ENCODE measurements at regions not wholly inside any gene's neighbourhood (a gene's known extent, or its start where the extent isn't known, plus 50 kb on each side); places are given as distances from the start of the nearest gene placed in this dataset.

GRCh38 chr11:37957717-37958116 lies 1359.7 kb upstream of the RAG2 start:
- BruUV-seq (replicated peaks): no TSS peak
- Histone ChIP-seq H3K36me3 (ENCODE audit: control insufficient read depth, insufficient read depth, low read length) (no peaks in the 10 kb centered on the region), H3K27ac (ENCODE audit: low read length) (no peak overlapping the region), H3K4me3 (ENCODE audit: low read depth in 2 of 2, low read length in 2 of 2) (no peak overlapping the region), H3K9me3 (ENCODE audit: control insufficient read depth, insufficient read depth, low read depth, low read length) (peaks cover 3% of the 10 kb centered on the region; the same call in 1 of the 2 replicates), H3K4me1 (ENCODE audit: control insufficient read depth, insufficient read depth, low read length) (no peaks in the 10 kb centered on the region; the same call in 1 of the 2 replicates), H3K27me3 (ENCODE audit: control insufficient read depth, insufficient read depth, low read length) (no peaks in the 10 kb centered on the region)
- no peak for DNase-seq (ENCODE audit: low read depth, low spot score)
- ChIA-PET CTCF (no interaction called here), POLR2A (no interaction called here)
- TF ChIP-seq SIN3A (IDR thresholded peaks at IDR 0.05; ENCODE audit: borderline replicate concordance, insufficient read depth, low read depth, low read length): no peak
- TF ChIP-seq, protein P1, sequence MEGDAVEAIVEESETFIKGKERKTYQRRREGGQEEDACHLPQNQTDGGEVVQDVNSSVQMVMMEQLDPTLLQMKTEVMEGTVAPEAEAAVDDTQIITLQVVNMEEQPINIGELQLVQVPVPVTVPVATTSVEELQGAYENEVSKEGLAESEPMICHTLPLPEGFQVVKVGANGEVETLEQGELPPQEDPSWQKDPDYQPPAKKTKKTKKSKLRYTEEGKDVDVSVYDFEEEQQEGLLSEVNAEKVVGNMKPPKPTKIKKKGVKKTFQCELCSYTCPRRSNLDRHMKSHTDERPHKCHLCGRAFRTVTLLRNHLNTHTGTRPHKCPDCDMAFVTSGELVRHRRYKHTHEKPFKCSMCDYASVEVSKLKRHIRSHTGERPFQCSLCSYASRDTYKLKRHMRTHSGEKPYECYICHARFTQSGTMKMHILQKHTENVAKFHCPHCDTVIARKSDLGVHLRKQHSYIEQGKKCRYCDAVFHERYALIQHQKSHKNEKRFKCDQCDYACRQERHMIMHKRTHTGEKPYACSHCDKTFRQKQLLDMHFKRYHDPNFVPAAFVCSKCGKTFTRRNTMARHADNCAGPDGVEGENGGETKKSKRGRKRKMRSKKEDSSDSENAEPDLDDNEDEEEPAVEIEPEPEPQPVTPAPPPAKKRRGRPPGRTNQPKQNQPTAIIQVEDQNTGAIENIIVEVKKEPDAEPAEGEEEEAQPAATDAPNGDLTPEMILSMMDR (IDR thresholded peaks at IDR 0.05): no peak
- ATAC-seq: no peak
- intact Hi-C loops (cut with micrococcal nuclease; ENCODE audit: unreplicated experiment): no loop called here
- in situ Hi-C loops (cut with HindIII; ENCODE audit: low pct_unique_long_range_greater_than_20kb, low sequenced_read_pairs): no loop called here

GRCh38 chr11:37951996-37952395 lies 1354.0 kb upstream of the RAG2 start:
- ChIA-PET CTCF (no interaction called here), POLR2A (no interaction called here)
- no peaks in the 10 kb centered on the region; the same call in 1 of the 2 replicates for H3K4me1 ChIP-seq (ENCODE audit: control insufficient read depth, insufficient read depth, low read length)
- intact Hi-C loops (cut with micrococcal nuclease; ENCODE audit: unreplicated experiment) (no loop called here), in situ Hi-C loops (cut with HindIII; ENCODE audit: low pct_unique_long_range_greater_than_20kb, low sequenced_read_pairs) (no loop called here)
- no peaks in the 10 kb centered on the region for H3K9me3 ChIP-seq (ENCODE audit: control insufficient read depth, insufficient read depth, low read depth, low read length)
- no peaks in the 10 kb centered on the region for H3K27me3 ChIP-seq (ENCODE audit: control insufficient read depth, insufficient read depth, low read length)
- BruUV-seq (replicated peaks): no TSS peak
- H3K27ac ChIP-seq (ENCODE audit: low read length): no peak overlapping the region
- H3K4me3 ChIP-seq (ENCODE audit: low read depth in 2 of 2, low read length in 2 of 2): no peak overlapping the region
- no peak for ATAC-seq
- DNase-seq (ENCODE audit: low read depth, low spot score): no peak
- H3K36me3 ChIP-seq (ENCODE audit: control insufficient read depth, insufficient read depth, low read length): no peaks in the 10 kb centered on the region
- no peak for TF ChIP-seq TCF7L2 (IDR thresholded peaks at IDR 0.05; ENCODE audit: low read depth, low read length)
- no peak for TF ChIP-seq REST (IDR thresholded peaks at IDR 0.05; ENCODE audit: insufficient read depth in 1 of 2, low read depth in 2 of 2, low read length in 1 of 2)
- TF ChIP-seq POLR2AphosphoS5 (IDR thresholded peaks at IDR 0.05; ENCODE audit: low read depth, low read length): no peak
- TF ChIP-seq SIN3A (IDR thresholded peaks at IDR 0.05; ENCODE audit: borderline replicate concordance, insufficient read depth, low read depth, low read length): no peak
- TF ChIP-seq, protein P1 (IDR thresholded peaks at IDR 0.05): no peak

Data from Panc1 (cell line).